ENCODE measurements at regions not wholly inside any gene's neighbourhood (a gene's known extent, or its start where the extent isn't known, plus 50 kb on each side); places are given as distances from the start of the nearest gene placed in this dataset.

DNA sequence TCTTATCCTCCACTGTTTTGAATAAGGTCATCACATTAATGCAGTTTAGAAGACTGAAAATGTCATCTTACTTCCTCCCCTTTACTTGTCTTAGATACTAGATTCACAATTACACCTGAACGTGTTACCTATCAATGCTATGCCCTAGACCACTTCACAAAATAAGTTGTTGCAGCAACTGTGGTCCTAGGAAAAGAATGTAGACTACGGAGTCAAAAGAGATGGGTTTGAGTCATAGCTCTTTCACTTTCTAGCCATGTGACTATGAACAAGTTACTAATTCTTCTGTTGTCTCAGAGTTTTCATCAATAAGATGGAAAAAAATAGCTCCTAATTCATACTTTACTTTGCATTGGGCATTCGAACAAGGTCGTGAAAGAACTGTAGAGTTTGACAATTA, 164.3 kb upstream of the PREP start:
- TF ChIP-seq, protein P1, sequence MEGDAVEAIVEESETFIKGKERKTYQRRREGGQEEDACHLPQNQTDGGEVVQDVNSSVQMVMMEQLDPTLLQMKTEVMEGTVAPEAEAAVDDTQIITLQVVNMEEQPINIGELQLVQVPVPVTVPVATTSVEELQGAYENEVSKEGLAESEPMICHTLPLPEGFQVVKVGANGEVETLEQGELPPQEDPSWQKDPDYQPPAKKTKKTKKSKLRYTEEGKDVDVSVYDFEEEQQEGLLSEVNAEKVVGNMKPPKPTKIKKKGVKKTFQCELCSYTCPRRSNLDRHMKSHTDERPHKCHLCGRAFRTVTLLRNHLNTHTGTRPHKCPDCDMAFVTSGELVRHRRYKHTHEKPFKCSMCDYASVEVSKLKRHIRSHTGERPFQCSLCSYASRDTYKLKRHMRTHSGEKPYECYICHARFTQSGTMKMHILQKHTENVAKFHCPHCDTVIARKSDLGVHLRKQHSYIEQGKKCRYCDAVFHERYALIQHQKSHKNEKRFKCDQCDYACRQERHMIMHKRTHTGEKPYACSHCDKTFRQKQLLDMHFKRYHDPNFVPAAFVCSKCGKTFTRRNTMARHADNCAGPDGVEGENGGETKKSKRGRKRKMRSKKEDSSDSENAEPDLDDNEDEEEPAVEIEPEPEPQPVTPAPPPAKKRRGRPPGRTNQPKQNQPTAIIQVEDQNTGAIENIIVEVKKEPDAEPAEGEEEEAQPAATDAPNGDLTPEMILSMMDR (IDR thresholded peaks at IDR 0.05; ENCODE audit: low read depth, low read length, missing control alignments) = no peak

DNA sequence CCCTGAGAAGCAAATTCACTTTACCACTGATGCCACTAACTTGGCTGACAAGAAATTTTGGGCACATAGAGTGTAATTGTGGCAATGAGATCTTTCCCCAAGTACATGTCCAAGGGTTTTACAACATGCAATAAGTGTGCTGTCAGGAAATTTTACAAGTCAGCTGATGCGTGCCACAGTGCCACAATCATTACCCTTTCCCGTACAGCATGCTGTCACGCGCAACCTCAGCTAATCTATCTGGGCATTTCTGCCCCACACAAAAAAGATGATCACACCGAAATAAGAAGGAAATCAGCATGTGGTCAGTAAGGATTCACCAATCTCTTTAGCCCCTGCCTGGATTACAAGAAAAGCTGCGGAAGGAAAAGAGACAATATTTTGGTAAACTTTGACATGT, 163.6 kb upstream of the PREP start:
- no peak overlapping the region for H3K4me3 ChIP-seq (ENCODE audit: low read depth, low read length)
- TF ChIP-seq, protein P1 (IDR thresholded peaks at IDR 0.05; ENCODE audit: low read depth, low read length, missing control alignments) = no peak
- DNase-seq (ENCODE audit: low read depth) = no peak

More for the DNA sequence above, 164.3 kb upstream of the PREP start:
- no peak for DNase-seq (ENCODE audit: low read depth)
- no peak overlapping the region for H3K4me3 ChIP-seq (ENCODE audit: low read depth, low read length)

DNA sequence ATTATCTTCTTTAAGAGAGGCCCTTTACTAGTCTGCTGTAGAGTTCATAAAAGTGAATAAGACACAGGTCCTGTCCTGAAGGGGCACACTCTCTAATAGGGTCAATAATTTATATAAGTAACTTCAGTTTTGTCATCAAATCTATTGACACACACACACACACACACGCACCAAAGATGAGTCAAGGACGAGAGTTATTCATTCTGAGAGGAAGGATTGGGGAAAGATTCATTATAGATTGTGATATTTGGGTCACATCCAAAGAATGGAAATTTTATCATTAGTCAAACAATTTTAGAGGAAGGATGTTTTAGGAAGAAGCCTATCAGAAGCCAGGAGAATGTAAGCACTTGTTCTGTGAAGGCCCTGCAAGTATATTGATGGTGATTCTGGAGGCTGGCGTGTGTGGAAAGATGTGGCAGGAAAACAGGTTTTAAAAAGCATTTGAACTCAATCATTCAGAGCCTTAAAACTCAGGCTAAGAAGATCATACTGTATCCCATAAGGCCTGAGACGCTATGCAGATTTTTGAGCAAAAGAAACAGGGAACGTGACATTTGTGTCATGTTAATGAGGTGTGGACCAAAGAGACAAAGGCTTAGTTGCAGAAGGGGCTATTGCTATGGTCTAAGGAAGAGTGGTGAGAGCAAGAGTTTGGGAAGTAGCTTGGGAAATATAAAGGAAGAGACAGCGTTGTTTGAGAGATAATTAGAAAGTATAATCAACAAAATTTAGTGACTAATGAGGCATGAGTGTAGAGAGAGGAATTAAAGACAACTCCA, 161.4 kb upstream of the PREP start:
- H3K4me3 ChIP-seq (ENCODE audit: low read depth, low read length) = no peak overlapping the region
- TF ChIP-seq, protein P1 (IDR thresholded peaks at IDR 0.05; ENCODE audit: low read depth, low read length, missing control alignments) = no peak
- DNase-seq (ENCODE audit: low read depth) = no peak

DNA sequence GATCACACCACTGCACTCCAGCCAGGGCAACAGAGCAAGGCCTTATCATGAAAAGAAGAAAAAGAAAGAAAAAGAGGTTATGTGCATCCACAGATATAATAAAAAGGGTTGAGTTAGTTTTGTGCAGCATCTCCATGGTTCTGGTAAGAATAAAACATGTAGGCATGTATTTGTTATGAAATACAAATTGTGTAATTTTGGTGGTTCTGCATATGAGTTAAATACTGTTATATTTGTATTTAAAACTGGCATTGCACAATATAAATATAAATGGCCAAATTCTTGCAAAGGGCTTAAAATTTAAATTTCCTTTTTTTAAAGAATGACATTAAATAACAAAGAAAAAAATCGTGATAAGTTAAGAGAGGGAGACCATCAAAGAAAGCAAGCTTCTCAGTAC, 159.1 kb upstream of the PREP start:
- TF ChIP-seq, protein P1 (IDR thresholded peaks at IDR 0.05; ENCODE audit: low read depth, low read length, missing control alignments) = no peak
- DNase-seq (ENCODE audit: low read depth) = no peak

DNA sequence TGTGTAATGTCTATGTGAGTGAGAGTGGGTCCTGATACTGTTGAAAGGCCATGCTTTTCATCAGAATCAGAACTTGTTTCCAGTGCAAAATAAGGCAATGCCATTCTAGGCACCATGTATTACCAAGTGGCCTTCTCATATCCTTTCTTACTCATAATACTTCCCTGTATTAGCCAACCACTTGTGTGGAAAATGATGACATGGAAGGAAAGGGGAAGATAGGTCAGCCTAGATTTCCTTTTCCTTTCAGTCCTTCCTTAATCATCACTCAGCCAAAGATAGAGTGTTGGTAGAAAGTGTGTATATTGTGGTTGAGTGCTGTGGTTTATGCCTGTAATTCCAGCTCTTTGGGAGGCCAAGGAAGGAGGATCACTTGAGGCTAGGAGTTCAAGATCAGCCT, 158.6 kb upstream of the PREP start:
- TF ChIP-seq, protein P1 (IDR thresholded peaks at IDR 0.05; ENCODE audit: low read depth, low read length, missing control alignments) = no peak
- DNase-seq (ENCODE audit: low read depth) = no peak

More for the DNA sequence above, 159.1 kb upstream of the PREP start:
- H3K4me3 ChIP-seq (ENCODE audit: low read depth, low read length) = no peak overlapping the region

DNA sequence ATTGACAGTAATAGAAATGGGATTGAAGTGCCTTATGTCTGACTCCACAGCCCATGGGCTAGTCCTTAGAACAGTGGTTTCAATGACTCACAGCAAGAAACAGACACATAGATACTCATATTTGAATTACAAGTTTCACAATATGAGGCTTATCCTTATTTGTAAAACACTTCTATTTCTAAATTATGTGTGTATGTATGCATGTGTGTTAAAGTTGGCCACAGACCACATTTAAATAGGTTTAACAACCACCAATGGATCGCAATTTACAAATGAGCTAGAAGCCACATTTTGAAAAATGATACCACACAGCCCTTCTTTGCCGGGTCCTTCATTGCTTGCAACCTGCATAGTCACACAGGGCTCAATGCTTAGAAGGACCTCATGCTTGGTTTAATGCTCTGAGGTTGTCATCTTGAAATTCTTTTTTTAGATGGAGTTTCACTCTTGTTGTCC, 157.8 kb upstream of the PREP start:
- peak; percentile 48 for DNase-seq (ENCODE audit: low read depth)
- TF ChIP-seq, protein P1 (IDR thresholded peaks at IDR 0.05; ENCODE audit: low read depth, low read length, missing control alignments) = no peak
- H3K4me3 ChIP-seq (ENCODE audit: low read depth, low read length) = no peak overlapping the region

More for the DNA sequence above, 158.6 kb upstream of the PREP start:
- no peak overlapping the region for H3K4me3 ChIP-seq (ENCODE audit: low read depth, low read length)

DNA sequence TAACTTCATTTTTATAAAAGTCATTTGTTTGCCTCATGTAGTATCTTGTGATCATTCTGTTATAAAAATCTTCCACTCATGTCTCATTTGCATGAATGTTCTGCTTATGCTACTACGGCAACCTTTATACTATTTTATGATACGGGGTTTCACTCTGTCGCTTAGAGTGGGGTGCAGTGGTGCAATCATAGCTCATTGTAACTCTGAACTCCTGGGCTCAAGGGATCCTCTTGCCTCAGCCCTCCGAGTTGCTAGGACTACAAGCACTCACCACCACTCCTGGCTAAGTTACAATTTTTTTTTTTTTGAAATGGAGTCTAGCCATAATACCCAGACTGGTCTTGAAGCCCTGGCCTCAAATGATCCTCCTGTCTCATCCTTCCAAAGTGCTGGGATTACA, 154.4 kb upstream of the PREP start:
- H3K4me3 ChIP-seq (ENCODE audit: low read depth, low read length) = no peak overlapping the region
- TF ChIP-seq, protein P1 (IDR thresholded peaks at IDR 0.05; ENCODE audit: low read depth, low read length, missing control alignments) = no peak
- DNase-seq (ENCODE audit: low read depth) = no peak

Measured in GM12864 (cell line).